ENCODE measurements at regions not wholly inside any gene's neighbourhood (a gene's known extent, or its start where the extent isn't known, plus 50 kb on each side); places are given as distances from the start of the nearest gene placed in this dataset.
"Not testable (repeated sequence)": the region's sequence is repeated elsewhere in the genome, so short reads cannot be mapped to it uniquely, and the experiment has no call there.

- DNase-seq = not testable (repeated sequence)
Observed at GRCh38 chr7:32762206-32762924, 129.2 kb downstream of the KBTBD2 start.

DNA sequence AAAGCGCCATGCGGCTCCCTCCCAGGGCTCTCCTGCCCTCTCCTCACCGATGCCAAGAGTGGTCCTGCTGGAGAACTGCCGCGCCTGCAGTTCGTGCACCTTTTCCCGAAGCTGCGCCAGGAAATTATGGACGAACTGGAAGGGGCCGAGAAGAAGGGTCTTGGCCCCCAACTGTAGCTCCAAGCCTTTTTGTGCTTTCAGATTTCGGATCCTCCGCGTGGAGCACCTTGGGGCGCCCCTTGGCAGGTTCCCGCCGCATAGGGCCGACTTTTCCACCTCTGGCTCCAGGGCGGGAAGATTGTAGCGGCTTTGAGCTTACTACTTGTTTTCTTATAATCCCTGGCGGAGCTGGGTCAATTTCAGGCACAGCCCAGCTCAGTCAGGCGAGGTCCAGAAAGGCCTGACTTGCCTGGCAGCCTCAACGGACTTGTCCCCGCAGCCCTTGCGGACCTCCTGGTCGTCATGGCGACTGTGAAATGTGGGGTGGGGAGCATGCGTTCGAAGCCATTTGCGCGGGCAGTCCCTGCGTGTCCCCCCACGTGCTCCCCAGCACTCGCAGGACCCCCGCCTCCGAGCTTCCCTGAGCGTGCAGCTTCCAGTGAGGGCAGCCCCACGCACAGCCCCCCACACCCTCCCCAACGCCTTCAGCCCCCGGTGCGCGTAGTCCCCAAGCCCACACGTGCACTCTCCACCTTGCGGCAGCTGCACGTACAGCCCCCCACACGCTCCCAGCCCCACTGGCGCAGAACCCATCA, 129.9 kb downstream of the KBTBD2 start:
- DNase-seq = no peak

DNA sequence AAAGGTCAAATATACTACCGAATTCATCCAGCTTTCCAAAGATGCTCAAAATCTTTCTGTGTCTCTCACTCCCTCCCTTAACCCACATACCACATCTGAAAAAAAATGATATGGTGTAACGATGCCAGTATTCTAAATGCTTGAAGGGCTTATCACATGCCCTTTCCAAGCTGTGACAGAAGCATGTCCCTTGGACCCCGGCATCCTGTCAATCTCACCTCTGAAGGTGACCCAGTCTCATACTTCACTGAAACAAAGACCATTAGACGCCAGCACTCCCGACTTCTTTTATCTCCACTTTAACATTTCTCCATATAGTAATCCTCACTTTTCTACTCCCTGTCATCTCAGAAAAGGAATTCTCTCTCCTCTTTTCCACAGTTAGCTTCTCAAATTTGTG, 130.8 kb downstream of the KBTBD2 start:
- DNase-seq = not testable (repeated sequence)

DNA sequence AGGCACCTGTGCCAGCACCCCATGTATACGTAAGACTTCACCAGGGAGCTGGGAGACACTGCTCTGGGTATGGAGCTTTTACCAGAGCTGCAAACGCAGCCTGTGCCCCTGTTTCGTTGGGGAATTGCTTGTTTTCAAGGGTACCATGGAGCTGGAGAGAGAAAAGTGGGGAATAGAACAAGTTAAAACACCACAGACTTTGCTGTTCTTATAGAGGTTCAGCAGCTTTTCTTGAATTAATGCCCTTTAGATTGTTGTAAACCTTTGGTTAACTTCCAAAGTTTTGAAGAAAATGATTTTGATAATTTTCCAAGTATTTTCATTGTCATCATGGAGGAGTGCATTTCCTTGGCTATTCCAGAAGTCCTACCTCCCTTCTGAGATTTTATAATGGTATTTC, 131.7 kb downstream of the KBTBD2 start:
- DNase-seq = not testable (repeated sequence)

GRCh38 chr7:32753872-32754271, 137.7 kb downstream of the KBTBD2 start:
- DNase-seq = not testable (repeated sequence)

DNA sequence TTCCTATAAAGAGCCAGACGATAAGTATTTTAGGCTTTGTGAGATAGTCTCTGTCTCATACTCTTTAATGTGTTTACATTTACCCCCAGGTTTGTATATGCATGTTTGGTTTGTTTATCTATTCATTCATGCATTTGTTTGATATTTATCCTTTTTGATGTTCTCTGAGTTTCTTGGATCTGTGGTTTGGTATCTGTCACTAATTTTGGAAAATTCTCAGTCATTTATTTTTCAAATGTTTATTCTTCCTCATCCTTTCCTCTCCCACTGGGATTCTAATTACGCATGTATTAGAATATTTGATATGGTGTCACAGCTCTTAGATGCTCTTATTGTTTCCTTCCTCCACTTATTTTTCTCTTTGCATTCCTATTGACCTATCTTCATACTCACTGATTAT, 143.2 kb downstream of the KBTBD2 start:
- not testable (repeated sequence) for DNase-seq

GRCh38 chr7:32747443-32748148, 144.0 kb downstream of the KBTBD2 start:
- DNase-seq = not testable (repeated sequence)

GRCh38 chr7:32741853-32742476, 149.6 kb downstream of the KBTBD2 start:
- not testable (repeated sequence) for DNase-seq

DNA sequence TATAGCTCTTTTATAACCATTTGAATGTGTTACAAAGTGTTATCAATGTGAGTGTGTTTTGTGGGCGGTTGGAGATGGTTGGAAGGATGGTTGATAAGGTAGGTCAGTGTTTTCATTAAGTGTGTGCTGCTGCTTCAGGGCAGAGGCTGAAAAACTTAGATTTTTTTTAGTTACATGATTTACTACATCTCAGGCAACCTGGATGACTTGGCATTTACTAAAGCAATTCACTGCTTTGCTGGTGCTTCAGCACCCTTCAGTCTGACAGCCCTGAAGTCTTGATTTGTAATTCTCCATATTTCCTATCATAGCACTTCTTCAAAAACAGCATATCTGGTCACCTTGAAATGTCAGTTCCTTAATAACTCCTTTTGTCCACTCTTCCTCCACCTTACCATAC, 151.8 kb downstream of the KBTBD2 start:
- DNase-seq = not testable (repeated sequence)

DNA sequence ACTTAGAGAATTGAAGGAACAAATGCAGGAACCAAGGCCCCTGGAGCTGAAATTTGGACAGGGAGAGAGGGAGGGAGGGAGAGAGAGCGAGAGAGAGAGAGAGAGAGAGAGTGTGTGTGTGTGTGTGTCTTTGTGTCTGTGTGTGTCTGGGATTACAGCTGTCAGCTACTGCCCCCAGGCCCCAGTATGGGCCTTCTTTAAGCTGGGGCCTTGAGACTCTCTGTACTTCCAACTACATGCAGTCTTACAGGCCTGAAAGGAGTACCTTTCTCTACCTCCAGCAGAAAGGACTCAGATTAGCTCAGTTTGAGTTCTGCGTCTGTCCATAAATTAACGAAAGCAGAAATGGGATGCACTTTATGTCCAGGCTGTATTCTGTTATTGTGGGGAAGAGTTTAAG, 153.2 kb downstream of the KBTBD2 start:
- not testable (repeated sequence) for DNase-seq

DNA sequence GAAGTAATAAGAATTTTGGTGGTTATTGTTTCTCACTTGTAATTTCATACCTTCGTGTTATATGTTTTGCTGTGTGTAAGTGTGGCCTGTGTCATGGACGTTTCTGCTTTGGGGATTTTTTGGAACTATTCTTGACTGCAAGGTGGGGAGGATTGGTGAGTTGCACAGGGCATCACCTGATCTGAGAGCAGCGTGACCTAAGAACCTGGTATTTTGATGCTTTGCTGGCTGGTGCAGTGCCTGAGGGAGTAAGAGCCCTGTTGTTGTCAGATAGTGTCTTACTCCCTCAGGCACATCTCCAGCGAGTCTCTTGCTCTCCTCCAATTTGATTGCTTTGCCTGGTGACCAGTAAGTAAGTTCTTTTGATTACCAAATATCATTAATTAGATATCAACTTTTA, 158.8 kb downstream of the KBTBD2 start:
- DNase-seq = not testable (repeated sequence)

- DNase-seq = not testable (repeated sequence)
Observed at GRCh38 chr7:32729335-32729675, 162.3 kb downstream of the KBTBD2 start.

DNA sequence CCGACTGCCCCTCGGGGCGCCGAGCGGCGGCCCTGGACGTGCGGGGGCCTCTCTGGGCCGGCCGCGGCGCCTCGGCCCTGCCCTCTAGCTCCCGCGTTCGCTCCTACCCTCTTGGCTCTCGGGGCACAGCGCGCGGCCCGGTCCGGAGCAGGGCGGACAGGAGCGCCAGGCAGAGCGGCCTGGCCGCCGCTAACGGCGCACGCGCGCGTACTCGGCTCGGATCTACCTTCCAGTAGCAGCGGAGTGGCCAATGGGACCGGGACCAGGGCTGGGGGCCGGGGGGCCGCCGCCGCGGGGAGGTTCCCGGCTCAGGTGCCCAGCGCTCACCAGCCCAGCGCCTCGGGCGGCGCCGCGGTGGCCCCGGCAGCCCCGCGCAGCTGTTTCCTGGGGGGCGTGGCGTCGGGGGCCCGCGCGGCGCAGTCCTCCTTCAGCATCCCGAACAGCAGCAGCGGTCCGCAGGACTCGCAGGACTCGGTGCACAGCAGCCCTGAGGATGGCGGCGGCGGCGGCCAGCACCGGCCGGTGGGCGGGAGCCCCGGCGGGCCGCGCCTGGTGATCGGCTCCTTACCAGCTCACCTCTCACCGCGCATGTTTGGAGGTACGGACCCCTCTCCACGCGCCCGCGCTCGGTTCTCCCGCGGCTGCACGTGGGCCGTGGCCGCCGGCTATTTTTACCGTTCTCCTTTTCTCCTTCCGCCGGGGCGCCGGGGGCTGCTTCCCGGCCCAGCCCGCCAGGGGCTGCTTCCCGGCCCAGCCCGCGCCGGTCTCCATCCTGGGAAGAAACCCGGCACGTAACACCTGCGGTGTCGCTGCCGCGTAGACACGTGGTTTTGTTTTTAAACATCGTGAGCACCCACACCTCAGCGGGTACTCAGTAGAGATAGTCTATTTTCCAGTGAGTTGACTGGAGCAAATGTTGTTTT, 162.9 kb downstream of the KBTBD2 start:
- not testable (repeated sequence) for DNase-seq

GRCh38 chr7:32727483-32728411, 163.8 kb downstream of the KBTBD2 start:
- DNase-seq = not testable (repeated sequence)

- not testable (repeated sequence) for DNase-seq
Observed at GRCh38 chr7:32722837-32723236, 168.7 kb downstream of the KBTBD2 start.

- DNase-seq = no peak
Observed at GRCh38 chr7:32694182-32694581, 197.4 kb downstream of the KBTBD2 start.

GRCh38 chr7:32691965-32692815, 196.9 kb downstream of the AVL9 start:
- not testable (repeated sequence) for DNase-seq

- not testable (repeated sequence) for DNase-seq
Observed at GRCh38 chr7:32688092-32688491, 192.8 kb downstream of the AVL9 start.

- no peak for DNase-seq
Observed at GRCh38 chr7:32681174-32681518, 185.9 kb downstream of the AVL9 start.

Measured in DMS79 (cell line).